H1 (cell line): ENCODE measurements at regions not wholly inside any gene's neighbourhood (a gene's known extent, or its start where the extent isn't known, plus 50 kb on each side); places are given as distances from the start of the nearest gene placed in this dataset.

Source experiments
- E2F6 ChIP-seq: IDR thresholded peaks from 2 replicates; pipeline ENCODE4 v1.6.1; 2012; ENCODE audit warnings: inconsistent platforms
- EP300 ChIP-seq, 2 experiments: IDR thresholded peaks; 1 replicate in 1 of 2; 2 replicates in 1 of 2; pipeline ENCODE4 v1.6.1; 2011 to 2012; ENCODE audit warnings: low read depth in 2 of 2, low read length in 2 of 2, mild to moderate bottlenecking in 2 of 2, borderline replicate concordance in 1 of 2, inconsistent platforms in 1 of 2, moderate library complexity in 1 of 2
- TEAD4 ChIP-seq: IDR thresholded peaks from 2 replicates; pipeline ENCODE4 v1.6.1; 2012; ENCODE audit warnings: low read depth, low read length, inconsistent platforms, mixed read lengths

GRCh38 chr1:234839663-234840062 lies 229.7 kb upstream of the IRF2BP2 start (continued):
- TF ChIP-seq E2F6 (no peak), TEAD4 (no peak), EP300 (IDR thresholded peaks at IDR 0.05; ENCODE audit: borderline replicate concordance in 1 of 2, low read depth in 2 of 2, low read length in 2 of 2) (no peak)
